ENCODE measurements at regions not wholly inside any gene's neighbourhood (a gene's known extent, or its start where the extent isn't known, plus 50 kb on each side); places are given as distances from the start of the nearest gene placed in this dataset.

DNA sequence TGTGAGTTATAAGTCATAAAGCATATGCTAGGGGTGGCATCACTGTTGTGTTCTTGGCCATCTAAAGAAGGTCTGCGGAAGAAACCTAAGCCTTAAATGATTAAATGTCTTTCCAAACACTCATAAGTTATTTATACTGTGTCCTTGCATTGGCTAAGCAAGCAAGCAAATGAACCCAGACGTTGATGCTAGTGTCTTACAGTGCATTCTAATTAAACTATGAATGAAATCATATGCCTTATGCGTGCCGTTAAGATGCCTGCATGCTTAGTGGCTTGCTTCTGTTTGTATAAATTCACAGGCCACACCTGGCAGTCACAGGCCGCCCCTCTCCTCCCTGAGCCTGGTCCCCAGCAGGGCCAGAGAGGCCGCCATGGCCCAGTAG lies 49.9 kb downstream of the RIN2 start:
- H3K56ac ChIP-seq (ENCODE audit: low read length), result no peak overlapping the region
- H3K4ac ChIP-seq (ENCODE audit: low read depth, low read length), result no peak overlapping the region
- H3K4me1 ChIP-seq (ENCODE audit: control insufficient read depth, low read depth, low read length), result no peaks in the 10 kb centered on the region
- no peak overlapping the region for H3K9ac ChIP-seq (ENCODE audit: low read length)
- no peaks in the 10 kb centered on the region for H3K36me3 ChIP-seq (ENCODE audit: control insufficient read depth, insufficient read depth, low read length)
- H2BK5ac ChIP-seq (ENCODE audit: low read length), result no peak overlapping the region
- no peak overlapping the region for H2AK5ac ChIP-seq (ENCODE audit: low read length)
- no peak overlapping the region for H2BK120ac ChIP-seq (ENCODE audit: low read depth, low read length)
- H4K8ac ChIP-seq (ENCODE audit: low read depth, low read length), result no peak overlapping the region
- no CpG with 5 or more reads among the region's 6 CpGs for WGBS (ENCODE audit: extremely low coverage, insufficient coverage, low lambda C conversion rate)
- no peak overlapping the region for H3K27ac ChIP-seq (ENCODE audit: low read depth, low read length)
- no peak for DNase-seq
- no peak overlapping the region for H3K18ac ChIP-seq (ENCODE audit: low read length)
- H3K79me2 ChIP-seq (ENCODE audit: control insufficient read depth, insufficient read depth, low read length), result no peaks in the 10 kb centered on the region
- no peak overlapping the region for H3K4me2 ChIP-seq (ENCODE audit: low read length)
- no peaks in the 10 kb centered on the region for H3K79me1 ChIP-seq (ENCODE audit: low read length)
- H4K5ac ChIP-seq (ENCODE audit: low read length), result no peak overlapping the region
- no peak overlapping the region for H3K23ac ChIP-seq (ENCODE audit: low read length)
- no peak overlapping the region for H2BK15ac ChIP-seq (replicated peaks; ENCODE audit: low read depth)
- no peaks in the 10 kb centered on the region for H3K27me3 ChIP-seq (ENCODE audit: insufficient read depth, low read length, poor library complexity)
- H3K4me3 ChIP-seq (ENCODE audit: low read length), result no peak overlapping the region

- Histone ChIP-seq H3K4me2 (ENCODE audit: low read length) (no peak overlapping the region), H3K36me3 (ENCODE audit: control insufficient read depth, insufficient read depth, low read length) (no peaks in the 10 kb centered on the region), H2BK120ac (ENCODE audit: low read depth, low read length) (no peak overlapping the region), H3K9ac (ENCODE audit: low read length) (no peak overlapping the region), H3K79me1 (ENCODE audit: low read length) (no peaks in the 10 kb centered on the region), H4K8ac (ENCODE audit: low read depth, low read length) (no peak overlapping the region), H2BK15ac (replicated peaks; ENCODE audit: low read depth) (no peak overlapping the region), H3K4ac (ENCODE audit: low read depth, low read length) (no peak overlapping the region), H3K56ac (ENCODE audit: low read length) (no peak overlapping the region), H3K27me3 (ENCODE audit: insufficient read depth, low read length, poor library complexity) (no peaks in the 10 kb centered on the region), H2AK5ac (ENCODE audit: low read length) (no peak overlapping the region), H3K18ac (ENCODE audit: low read length) (no peak overlapping the region), H3K23ac (ENCODE audit: low read length) (no peak overlapping the region), H3K79me2 (ENCODE audit: control insufficient read depth, insufficient read depth, low read length) (no peaks in the 10 kb centered on the region), H3K4me1 (ENCODE audit: control insufficient read depth, low read depth, low read length) (no peaks in the 10 kb centered on the region), H2BK5ac (ENCODE audit: low read length) (no peak overlapping the region), H4K5ac (ENCODE audit: low read length) (no peak overlapping the region), H3K4me3 (ENCODE audit: low read length) (no peak overlapping the region), H3K27ac (ENCODE audit: low read depth, low read length) (no peak overlapping the region)
- no peak for DNase-seq
- no CpG with 5 or more reads among the region's 8 CpGs for WGBS (ENCODE audit: extremely low coverage, insufficient coverage, low lambda C conversion rate)
These were observed 50.4 kb downstream of the RIN2 start for GRCh38 chr20:19808498-19808897.

- no CpG with 5 or more reads among the region's 9 CpGs for WGBS (ENCODE audit: extremely low coverage, insufficient coverage, low lambda C conversion rate)
- Histone ChIP-seq H3K79me1 (ENCODE audit: low read length) (no peaks in the 10 kb centered on the region), H3K56ac (ENCODE audit: low read length) (no peak overlapping the region), H3K27ac (ENCODE audit: low read depth, low read length) (no peak overlapping the region), H3K4me3 (ENCODE audit: low read length) (no peak overlapping the region), H2BK5ac (ENCODE audit: low read length) (no peak overlapping the region), H3K4me2 (ENCODE audit: low read length) (no peak overlapping the region), H2BK120ac (ENCODE audit: low read depth, low read length) (no peak overlapping the region), H3K27me3 (ENCODE audit: insufficient read depth, low read length, poor library complexity) (no peaks in the 10 kb centered on the region), H3K36me3 (ENCODE audit: control insufficient read depth, insufficient read depth, low read length) (no peaks in the 10 kb centered on the region), H3K9ac (ENCODE audit: low read length) (no peak overlapping the region), H2AK5ac (ENCODE audit: low read length) (no peak overlapping the region), H2BK15ac (replicated peaks; ENCODE audit: low read depth) (no peak overlapping the region), H3K23ac (ENCODE audit: low read length) (no peak overlapping the region), H3K18ac (ENCODE audit: low read length) (no peak overlapping the region), H3K79me2 (ENCODE audit: control insufficient read depth, insufficient read depth, low read length) (no peaks in the 10 kb centered on the region), H4K5ac (ENCODE audit: low read length) (no peak overlapping the region), H4K8ac (ENCODE audit: low read depth, low read length) (no peak overlapping the region), H3K4ac (ENCODE audit: low read depth, low read length) (no peak overlapping the region), H3K4me1 (ENCODE audit: control insufficient read depth, low read depth, low read length) (no peaks in the 10 kb centered on the region)
- DNase-seq, result no peak
These were observed 51.4 kb downstream of the RIN2 start for GRCh38 chr20:19809505-19809904.

DNA sequence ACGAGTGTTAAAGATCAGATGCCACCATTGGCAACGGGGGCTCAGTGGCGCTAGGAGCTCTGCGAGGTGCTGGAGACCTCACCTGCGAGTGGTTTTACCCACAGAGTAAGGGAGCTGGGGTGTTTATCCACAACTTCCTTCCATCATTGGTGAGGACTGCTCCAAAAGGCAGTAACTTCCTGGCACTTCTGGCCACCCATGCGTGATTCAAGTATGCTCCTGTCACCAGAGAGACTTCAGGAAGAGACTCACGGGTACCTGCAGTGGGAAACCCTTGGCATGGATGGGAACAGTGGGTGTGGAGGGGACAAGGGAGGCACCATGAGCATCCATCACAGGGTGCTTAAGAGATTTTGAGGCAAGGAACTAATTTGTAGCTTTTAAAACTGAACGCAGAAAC lies 53.2 kb downstream of the RIN2 start:
- Histone ChIP-seq H4K5ac (ENCODE audit: low read length) (no peak overlapping the region), H2BK120ac (ENCODE audit: low read depth, low read length) (no peak overlapping the region), H2BK5ac (ENCODE audit: low read length) (no peak overlapping the region), H3K56ac (ENCODE audit: low read length) (no peak overlapping the region), H3K4me2 (ENCODE audit: low read length) (no peak overlapping the region), H2BK15ac (replicated peaks; ENCODE audit: low read depth) (no peak overlapping the region), H3K18ac (ENCODE audit: low read length) (no peak overlapping the region), H3K27ac (ENCODE audit: low read depth, low read length) (no peak overlapping the region), H3K36me3 (ENCODE audit: control insufficient read depth, insufficient read depth, low read length) (no peaks in the 10 kb centered on the region), H3K4ac (ENCODE audit: low read depth, low read length) (no peak overlapping the region), H3K23ac (ENCODE audit: low read length) (no peak overlapping the region), H3K4me3 (ENCODE audit: low read length) (no peak overlapping the region), H4K8ac (ENCODE audit: low read depth, low read length) (no peak overlapping the region), H3K79me2 (ENCODE audit: control insufficient read depth, insufficient read depth, low read length) (no peaks in the 10 kb centered on the region), H3K27me3 (ENCODE audit: insufficient read depth, low read length, poor library complexity) (no peaks in the 10 kb centered on the region), H2AK5ac (ENCODE audit: low read length) (no peak overlapping the region), H3K9ac (ENCODE audit: low read length) (no peak overlapping the region), H3K79me1 (ENCODE audit: low read length) (no peaks in the 10 kb centered on the region), H3K4me1 (ENCODE audit: control insufficient read depth, low read depth, low read length) (no peaks in the 10 kb centered on the region)
- no peak for DNase-seq
- whole genome bisulfite sequencing (ENCODE audit: extremely low coverage, insufficient coverage, low lambda C conversion rate), result no CpG with 5 or more reads among the region's 8 CpGs

DNA sequence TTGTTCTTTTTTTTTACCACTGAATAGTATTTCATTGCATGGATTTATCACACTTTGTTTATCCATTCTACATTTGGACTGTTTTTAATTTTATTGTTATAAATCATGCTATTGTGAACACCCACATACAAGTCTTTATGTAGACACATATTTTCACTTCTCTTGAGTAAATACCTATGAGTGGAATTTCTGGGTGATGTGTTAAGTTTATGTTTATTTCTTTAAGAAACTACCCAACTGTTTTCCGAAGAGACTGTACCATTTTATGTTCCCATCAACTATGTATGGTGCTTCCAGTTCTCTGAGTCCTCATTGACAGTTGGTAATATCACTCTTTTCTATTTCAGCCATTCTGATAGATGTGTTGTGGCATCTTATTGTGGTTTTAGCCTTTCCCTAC lies 54.0 kb downstream of the RIN2 start:
- no peak overlapping the region for H2BK15ac ChIP-seq (replicated peaks; ENCODE audit: low read depth)
- no peak overlapping the region for H4K5ac ChIP-seq (ENCODE audit: low read length)
- no peak overlapping the region for H2AK5ac ChIP-seq (ENCODE audit: low read length)
- H3K9ac ChIP-seq (ENCODE audit: low read length), result no peak overlapping the region
- H3K4me1 ChIP-seq (ENCODE audit: control insufficient read depth, low read depth, low read length), result no peaks in the 10 kb centered on the region
- H3K18ac ChIP-seq (ENCODE audit: low read length), result no peak overlapping the region
- H3K4me3 ChIP-seq (ENCODE audit: low read length), result no peak overlapping the region
- H4K8ac ChIP-seq (ENCODE audit: low read depth, low read length), result no peak overlapping the region
- no peaks in the 10 kb centered on the region for H3K36me3 ChIP-seq (ENCODE audit: control insufficient read depth, insufficient read depth, low read length)
- DNase-seq, result no peak
- H3K4me2 ChIP-seq (ENCODE audit: low read length), result no peak overlapping the region
- H2BK120ac ChIP-seq (ENCODE audit: low read depth, low read length), result no peak overlapping the region
- WGBS (ENCODE audit: extremely low coverage, insufficient coverage, low lambda C conversion rate), result no CpG with 5 or more reads among the region's 1 CpG
- no peak overlapping the region for H3K4ac ChIP-seq (ENCODE audit: low read depth, low read length)
- H3K79me2 ChIP-seq (ENCODE audit: control insufficient read depth, insufficient read depth, low read length), result no peaks in the 10 kb centered on the region
- H3K56ac ChIP-seq (ENCODE audit: low read length), result no peak overlapping the region
- H3K23ac ChIP-seq (ENCODE audit: low read length), result no peak overlapping the region
- H3K27me3 ChIP-seq (ENCODE audit: insufficient read depth, low read length, poor library complexity), result no peaks in the 10 kb centered on the region
- no peaks in the 10 kb centered on the region for H3K79me1 ChIP-seq (ENCODE audit: low read length)
- H3K27ac ChIP-seq (ENCODE audit: low read depth, low read length), result no peak overlapping the region
- H2BK5ac ChIP-seq (ENCODE audit: low read length), result no peak overlapping the region

GRCh38 chr20:19812696-19813095 lies 54.6 kb downstream of the RIN2 start:
- Histone ChIP-seq H2BK15ac (replicated peaks; ENCODE audit: low read depth) (no peak overlapping the region), H4K8ac (ENCODE audit: low read depth, low read length) (no peak overlapping the region), H3K27ac (ENCODE audit: low read depth, low read length) (no peak overlapping the region), H3K4ac (ENCODE audit: low read depth, low read length) (no peak overlapping the region), H3K79me1 (ENCODE audit: low read length) (no peaks in the 10 kb centered on the region), H4K5ac (ENCODE audit: low read length) (no peak overlapping the region), H3K23ac (ENCODE audit: low read length) (no peak overlapping the region), H3K79me2 (ENCODE audit: control insufficient read depth, insufficient read depth, low read length) (no peaks in the 10 kb centered on the region), H3K56ac (ENCODE audit: low read length) (no peak overlapping the region), H3K4me2 (ENCODE audit: low read length) (no peak overlapping the region), H3K18ac (ENCODE audit: low read length) (no peak overlapping the region), H2BK120ac (ENCODE audit: low read depth, low read length) (no peak overlapping the region), H3K4me1 (ENCODE audit: control insufficient read depth, low read depth, low read length) (no peaks in the 10 kb centered on the region), H2BK5ac (ENCODE audit: low read length) (no peak overlapping the region), H3K4me3 (ENCODE audit: low read length) (no peak overlapping the region), H3K36me3 (ENCODE audit: control insufficient read depth, insufficient read depth, low read length) (no peaks in the 10 kb centered on the region), H3K27me3 (ENCODE audit: insufficient read depth, low read length, poor library complexity) (no peaks in the 10 kb centered on the region), H2AK5ac (ENCODE audit: low read length) (no peak overlapping the region), H3K9ac (ENCODE audit: low read length) (no peak overlapping the region)
- whole genome bisulfite sequencing (ENCODE audit: extremely low coverage, insufficient coverage, low lambda C conversion rate), result no CpG with 5 or more reads among the region's 1 CpG
- DNase-seq, result no peak
